GM12864 (cell line): ENCODE measurements at regions not wholly inside any gene's neighbourhood (a gene's known extent, or its start where the extent isn't known, plus 50 kb on each side); places are given as distances from the start of the nearest gene placed in this dataset.
A peak's percentile ranks its signal among the peaks of the same experiment; 100 is the strongest.

Source experiments
- DNase-seq: peaks from one replicate; pipeline ENCODE4 v3.0.0-alpha.2; 2011; ENCODE audit warnings: low read depth
- H3K4me3 ChIP-seq: 2 replicates; pipeline ENCODE4 v1.5.1; 2011; ENCODE audit warnings: mild to moderate bottlenecking, low read depth, low read length, control low read depth
- TF ChIP-seq, protein P1 (sequence below): IDR thresholded peaks from 2 replicates; pipeline ENCODE4 v1.5.1; 2011; ENCODE audit warnings: low read depth, mild to moderate bottlenecking, moderate library complexity, low read length, control low read depth, inconsistent platforms; ENCODE audit errors: missing control alignments

DNA sequence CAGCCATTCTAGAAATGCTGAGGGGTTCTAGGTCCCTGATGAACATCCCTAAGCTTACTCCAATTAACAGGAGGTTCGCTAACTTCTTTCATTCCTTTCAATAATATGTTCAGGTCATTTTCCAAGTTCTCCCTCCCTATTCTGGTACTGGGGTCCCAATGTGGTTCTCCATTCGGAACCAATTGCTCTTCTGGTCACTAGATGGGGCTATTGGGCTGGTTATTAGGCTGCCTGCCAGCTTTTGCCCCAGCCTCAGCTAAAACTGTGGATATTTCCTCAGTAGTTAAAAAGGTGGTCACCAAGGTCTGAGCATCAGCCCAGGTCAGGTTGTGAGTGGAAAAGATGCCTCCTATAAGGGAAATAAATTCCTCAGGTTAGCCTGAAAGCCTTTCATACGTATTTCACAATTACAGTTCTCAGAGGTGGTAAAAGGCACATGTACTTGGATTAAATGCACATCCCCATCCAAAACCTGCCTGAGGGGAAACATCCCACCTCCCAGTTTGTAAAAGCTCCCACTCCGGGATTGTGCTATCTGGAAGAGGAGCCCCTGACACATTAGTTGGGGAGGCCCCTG, 161.1 kb upstream of the CCDC179 start:
- no peak overlapping the region for H3K4me3 ChIP-seq
- TF ChIP-seq, protein P1, sequence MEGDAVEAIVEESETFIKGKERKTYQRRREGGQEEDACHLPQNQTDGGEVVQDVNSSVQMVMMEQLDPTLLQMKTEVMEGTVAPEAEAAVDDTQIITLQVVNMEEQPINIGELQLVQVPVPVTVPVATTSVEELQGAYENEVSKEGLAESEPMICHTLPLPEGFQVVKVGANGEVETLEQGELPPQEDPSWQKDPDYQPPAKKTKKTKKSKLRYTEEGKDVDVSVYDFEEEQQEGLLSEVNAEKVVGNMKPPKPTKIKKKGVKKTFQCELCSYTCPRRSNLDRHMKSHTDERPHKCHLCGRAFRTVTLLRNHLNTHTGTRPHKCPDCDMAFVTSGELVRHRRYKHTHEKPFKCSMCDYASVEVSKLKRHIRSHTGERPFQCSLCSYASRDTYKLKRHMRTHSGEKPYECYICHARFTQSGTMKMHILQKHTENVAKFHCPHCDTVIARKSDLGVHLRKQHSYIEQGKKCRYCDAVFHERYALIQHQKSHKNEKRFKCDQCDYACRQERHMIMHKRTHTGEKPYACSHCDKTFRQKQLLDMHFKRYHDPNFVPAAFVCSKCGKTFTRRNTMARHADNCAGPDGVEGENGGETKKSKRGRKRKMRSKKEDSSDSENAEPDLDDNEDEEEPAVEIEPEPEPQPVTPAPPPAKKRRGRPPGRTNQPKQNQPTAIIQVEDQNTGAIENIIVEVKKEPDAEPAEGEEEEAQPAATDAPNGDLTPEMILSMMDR = peak; percentile 54
- DNase-seq = no peak

DNA sequence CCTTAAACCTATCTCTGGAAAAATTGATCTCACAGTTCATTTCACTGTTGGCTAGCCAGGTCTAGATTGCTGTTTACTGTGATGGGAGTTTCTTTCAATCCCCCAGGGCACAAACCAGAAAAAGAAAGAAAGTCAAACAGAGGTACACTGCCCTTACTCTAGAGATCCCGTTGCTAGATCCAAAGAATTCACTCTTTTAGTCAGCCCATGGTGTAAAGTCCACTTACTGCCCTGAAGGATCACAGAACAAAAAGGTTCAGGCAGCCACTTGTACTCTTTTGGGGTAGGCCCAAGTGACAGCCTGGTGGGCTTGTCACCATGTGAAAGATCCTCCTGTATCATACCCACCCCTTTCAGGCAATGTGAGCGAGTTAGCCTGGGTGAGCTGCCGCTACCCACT, 162.6 kb upstream of the CCDC179 start:
- no peak overlapping the region for H3K4me3 ChIP-seq
- DNase-seq = no peak
- TF ChIP-seq, protein P1 = no peak

DNA sequence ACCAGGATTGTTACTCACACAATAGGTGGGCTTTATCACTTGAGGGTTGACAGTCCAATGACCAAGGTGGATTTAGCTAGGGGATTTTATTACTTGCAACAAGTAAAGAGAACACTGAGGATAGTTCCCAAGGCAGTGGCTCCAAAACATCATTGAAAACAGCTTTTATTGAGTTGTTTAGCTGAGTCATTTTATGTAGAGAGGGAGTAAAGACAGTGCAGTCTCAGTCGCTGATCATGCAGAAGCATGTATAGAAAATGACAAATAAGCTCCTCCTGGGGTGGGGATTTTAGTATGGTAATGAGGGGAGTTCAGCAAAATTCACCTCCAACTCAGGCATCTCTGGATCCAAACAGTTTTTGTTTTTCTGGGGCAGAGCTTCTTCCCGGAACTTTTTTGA, 163.0 kb upstream of the CCDC179 start:
- TF ChIP-seq, protein P1 = no peak
- H3K4me3 ChIP-seq = no peak overlapping the region
- DNase-seq = no peak

DNA sequence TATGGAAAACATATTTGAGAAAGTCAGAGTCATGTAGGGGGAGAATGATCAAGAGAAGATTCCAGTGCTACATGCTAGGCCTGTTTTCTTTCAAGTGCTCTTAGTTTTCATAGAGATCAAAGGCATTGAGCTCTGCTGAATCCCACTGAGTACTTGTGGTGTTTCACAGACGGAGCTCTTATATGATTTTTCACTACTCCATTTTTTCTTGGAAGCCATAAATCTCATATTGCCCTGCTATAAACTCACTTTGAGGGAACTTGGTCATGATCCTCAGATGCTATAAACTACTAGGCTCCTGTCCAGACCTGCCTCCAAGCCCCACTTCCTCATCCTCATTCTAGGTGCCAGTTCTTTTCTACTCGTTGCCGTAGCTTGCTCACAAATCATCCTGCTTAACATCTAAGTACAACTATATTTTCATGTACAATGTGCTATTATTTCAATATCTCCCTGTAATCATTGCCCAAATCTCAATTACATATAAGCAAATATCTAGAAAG, 180.8 kb upstream of the CCDC179 start:
- no peak overlapping the region for H3K4me3 ChIP-seq
- TF ChIP-seq, protein P1 = no peak
- no peak for DNase-seq

DNA sequence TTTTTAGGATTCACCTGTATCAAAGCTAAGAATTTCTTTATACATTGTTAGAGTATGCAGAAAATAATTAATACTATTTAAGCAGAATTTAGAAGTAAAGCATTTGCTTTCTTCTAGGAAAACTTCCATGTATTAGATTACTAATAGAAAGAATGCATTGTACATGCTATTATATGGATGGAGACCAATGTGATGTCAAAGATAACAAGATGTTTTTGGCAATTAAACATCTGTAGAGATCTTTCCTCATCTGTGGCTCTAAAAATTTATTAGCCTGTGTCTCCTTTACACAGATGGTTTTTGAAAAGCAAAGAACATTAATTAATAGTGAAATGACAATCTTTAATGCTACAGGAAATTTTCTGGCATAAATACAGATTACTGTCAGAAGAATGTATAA, 198.4 kb upstream of the CCDC179 start:
- TF ChIP-seq, protein P1 = no peak
- DNase-seq = no peak
- H3K4me3 ChIP-seq = no peak overlapping the region

DNA sequence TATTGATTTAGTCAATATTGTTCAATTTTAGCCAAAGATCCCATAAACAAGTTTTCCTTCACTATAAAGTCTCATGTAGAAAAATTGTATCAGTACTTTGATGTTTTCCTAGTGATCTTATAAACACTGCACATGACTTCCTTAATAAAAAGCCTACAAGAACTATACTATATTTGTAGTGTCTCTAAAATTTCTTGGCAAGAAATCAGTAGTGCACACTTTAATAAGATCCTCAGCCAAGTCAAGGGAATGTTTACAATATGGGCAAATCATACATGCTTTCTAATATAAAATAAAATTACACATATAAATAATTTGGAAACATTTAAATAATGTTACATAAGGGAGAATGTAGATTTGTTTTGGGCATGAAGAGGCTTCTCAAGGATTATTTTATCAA, 203.0 kb upstream of the CCDC179 start:
- no peak for DNase-seq
- H3K4me3 ChIP-seq = no peak overlapping the region
- TF ChIP-seq, protein P1 = no peak

DNA sequence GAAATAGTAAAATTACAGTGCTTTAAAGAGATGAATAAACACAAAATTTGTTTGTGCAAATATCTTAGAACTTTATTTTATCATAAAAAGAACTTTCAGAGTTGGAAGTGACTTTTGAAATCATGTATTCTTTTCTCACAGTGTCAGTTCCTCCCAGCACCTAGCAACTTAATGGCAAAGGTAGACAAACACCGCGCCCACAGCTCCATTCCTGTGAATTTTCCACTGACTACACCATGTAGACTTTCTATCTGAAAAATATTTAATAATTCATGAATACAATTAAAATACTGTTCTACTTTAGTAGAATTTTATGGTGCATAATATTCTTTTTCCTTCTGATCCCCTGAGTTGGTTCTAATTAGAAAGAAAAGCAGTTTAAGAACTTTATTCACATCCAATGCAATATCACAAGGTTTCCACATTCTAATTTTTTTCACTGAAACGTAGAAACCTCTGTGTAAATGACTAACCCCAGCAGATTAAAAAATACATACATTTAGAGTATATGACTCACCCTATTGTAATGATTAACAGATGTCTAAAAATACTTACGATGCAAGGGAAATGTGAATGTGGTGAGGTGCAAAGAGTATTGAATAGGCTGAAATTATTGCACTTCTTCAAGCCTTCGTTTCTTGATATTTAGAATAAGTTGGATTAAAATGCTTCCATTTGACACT, 218.2 kb upstream of the CCDC179 start:
- DNase-seq = no peak
- no peak overlapping the region for H3K4me3 ChIP-seq
- TF ChIP-seq, protein P1 = no peak
